Activated naive CD8-positive, alpha-beta T cell treated with anti-CD3 and anti-CD28 coated beads, Interleukin-2, amount 50 U/mL, for 16 hours (primary cell): ENCODE measurements at regions not wholly inside any gene's neighbourhood (a gene's known extent, or its start where the extent isn't known, plus 50 kb on each side); places are given as distances from the start of the nearest gene placed in this dataset.

ENCODE experiments used
- DNase-seq: peaks from one replicate; pipeline ENCODE4 v3.0.0-alpha.2; 2020; ENCODE audit warnings: low read depth, low spot score

- DNase-seq, result no peak
Measured at GRCh38 chr2:129610766-129611165, 368.7 kb upstream of the RAB6C start.

DNA sequence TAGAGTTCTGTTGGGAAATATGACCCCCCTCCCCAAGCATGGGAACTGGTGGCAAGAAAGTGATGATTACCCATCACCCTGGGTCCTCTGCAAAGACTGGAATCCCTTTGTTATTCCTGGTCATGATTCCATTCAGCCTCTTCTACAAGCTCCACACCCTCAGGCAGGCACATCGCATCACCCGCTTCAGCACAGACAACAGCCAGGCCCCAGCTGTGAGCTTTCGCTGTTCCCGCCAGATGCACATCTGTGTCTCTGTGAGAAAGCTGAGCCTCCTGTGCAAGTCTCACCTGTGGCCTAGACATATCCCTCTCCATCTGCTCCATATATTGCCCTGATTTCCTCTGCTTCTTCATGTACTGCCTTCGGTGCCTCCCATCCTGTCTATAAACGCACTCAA, 368.0 kb upstream of the RAB6C start:
- no peak for DNase-seq

DNA sequence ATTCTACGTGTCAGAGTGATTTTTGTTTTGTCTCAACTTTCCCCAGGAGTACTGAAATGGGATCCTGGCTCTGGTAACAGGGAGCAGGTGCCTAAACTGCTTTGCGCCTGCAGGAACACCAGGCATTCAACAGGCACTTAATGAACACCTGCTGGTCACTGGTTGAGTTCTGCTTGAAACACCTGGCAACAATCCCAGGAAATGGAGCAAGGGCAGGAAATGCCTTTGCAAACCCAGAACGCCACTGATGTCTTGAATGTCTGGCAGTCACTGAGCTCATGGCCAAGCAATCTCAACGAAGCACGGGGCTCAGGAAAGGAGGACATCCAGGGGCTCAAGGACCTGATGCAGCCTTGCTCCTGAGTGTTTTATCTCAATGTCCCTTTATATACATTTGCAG, 360.0 kb upstream of the RAB6C start:
- no peak for DNase-seq

- no peak for DNase-seq
Measured at GRCh38 chr2:129620411-129620810, 359.1 kb upstream of the RAB6C start.

- DNase-seq, result no peak
Measured at GRCh38 chr2:129623783-129624182, 355.7 kb upstream of the RAB6C start.

- DNase-seq, result no peak
Measured at GRCh38 chr2:129627437-129627836, 352.0 kb upstream of the RAB6C start.

GRCh38 chr2:129636692-129637091, 342.8 kb upstream of the RAB6C start:
- DNase-seq, result no peak

DNA sequence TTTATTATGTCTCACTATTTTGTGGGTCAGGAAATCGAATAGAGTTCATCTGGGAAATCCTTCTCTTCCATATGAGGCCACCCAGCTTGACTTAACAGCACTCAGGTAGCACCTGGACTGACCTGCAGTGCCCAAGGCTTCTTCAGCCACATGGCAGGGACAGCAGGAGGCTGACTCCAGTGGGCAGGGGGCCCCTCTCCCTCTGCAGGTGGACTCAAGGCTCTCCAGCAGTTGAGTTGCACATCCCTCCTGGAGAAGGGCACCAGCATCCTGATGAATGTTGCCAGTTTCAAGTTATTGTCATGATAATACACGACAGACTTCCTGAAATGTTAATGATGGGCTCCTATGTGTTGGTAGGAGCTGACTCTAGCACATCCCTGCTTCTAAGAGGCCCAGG, 338.1 kb upstream of the RAB6C start:
- DNase-seq, result no peak

GRCh38 chr2:129642526-129643043, 336.9 kb upstream of the RAB6C start:
- no peak for DNase-seq

GRCh38 chr2:129645335-129645734, 334.1 kb upstream of the RAB6C start:
- DNase-seq, result no peak

- DNase-seq, result no peak
Measured at GRCh38 chr2:129646107-129646506, 333.4 kb upstream of the RAB6C start.

DNA sequence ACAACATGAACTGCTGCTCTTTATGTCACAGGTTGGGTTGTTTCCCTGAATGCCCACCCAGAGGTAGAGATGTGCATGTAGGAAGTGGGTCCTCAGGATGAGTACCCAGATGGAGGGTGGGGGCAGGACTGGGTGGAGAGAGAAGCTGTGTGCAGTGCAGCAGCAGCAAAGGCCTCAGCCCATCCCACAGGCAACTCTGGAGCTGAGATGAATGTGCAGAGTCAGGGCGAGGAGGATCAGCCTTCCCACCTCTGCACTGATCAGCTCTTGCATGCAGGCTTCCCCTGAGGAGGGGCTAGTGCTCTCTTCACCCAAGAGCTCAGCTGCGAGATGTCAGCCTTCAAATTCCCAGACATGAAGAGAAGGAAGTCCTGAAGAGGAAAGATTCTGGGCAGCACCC, 326.2 kb upstream of the RAB6C start:
- DNase-seq, result no peak

DNA sequence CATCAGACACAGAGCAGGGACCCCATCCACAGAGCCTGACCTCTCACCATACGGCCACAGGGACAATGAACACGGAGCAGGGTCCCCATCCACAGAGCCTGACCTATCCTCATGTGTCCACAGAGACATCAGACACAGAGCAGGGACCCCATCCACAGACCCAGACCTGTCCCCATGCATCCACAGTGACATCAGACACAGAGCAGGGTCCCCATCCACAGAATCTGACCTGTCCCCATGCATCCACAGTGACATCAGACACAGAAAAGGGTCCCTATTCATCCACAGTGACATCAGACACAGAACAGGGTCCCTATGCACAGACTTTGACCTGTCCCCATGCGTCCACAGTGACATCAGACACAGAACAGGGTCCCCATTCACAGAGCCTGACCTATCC, 325.1 kb upstream of the RAB6C start:
- DNase-seq, result no peak

- no peak for DNase-seq
Measured at GRCh38 chr2:129656081-129656598, 323.3 kb upstream of the RAB6C start.

DNA sequence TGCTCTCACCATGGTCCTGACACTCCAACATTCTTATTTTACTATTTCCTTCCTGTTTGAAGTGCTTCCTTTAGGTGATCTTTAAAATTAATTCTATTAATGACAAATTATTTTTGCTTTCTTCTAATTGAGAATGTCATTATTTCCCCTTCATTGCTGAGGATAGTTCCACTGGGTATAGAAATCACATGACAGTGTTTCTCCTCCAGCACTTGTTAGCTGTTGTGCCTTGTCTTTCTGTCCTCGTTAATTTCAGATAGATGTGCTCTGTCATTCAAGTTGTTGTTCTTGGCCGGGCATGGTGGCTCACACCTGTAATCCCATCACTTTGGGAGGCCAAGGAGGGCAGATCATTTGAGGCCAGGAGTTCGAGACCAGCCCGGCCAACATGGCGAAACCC, 321.0 kb upstream of the RAB6C start:
- DNase-seq, result no peak

GRCh38 chr2:129661935-129662334, 317.5 kb upstream of the RAB6C start:
- DNase-seq, result no peak

- DNase-seq, result no peak
Measured at GRCh38 chr2:129667577-129667976, 311.9 kb upstream of the RAB6C start.

DNA sequence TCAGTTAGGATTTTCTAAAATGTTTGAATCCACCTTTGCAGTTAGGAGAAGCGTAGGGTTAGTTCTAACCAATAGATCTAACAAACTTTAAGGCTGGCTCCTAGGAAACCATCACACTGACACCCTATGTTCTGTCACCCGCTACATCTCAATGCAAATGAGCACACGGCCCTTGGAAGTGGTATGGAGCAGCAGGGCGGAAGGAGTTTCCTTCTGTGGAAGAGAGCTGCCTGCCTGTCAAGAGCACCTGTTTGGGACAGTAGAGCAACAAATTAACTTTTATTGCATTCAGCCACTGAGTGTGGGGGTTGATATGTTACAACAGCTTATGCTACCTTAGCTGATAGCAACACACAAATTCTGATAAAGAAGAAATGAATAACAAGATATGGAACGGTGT, 306.9 kb upstream of the RAB6C start:
- DNase-seq, result no peak

- no peak for DNase-seq
Measured at GRCh38 chr2:129673234-129673633, 306.2 kb upstream of the RAB6C start.

DNA sequence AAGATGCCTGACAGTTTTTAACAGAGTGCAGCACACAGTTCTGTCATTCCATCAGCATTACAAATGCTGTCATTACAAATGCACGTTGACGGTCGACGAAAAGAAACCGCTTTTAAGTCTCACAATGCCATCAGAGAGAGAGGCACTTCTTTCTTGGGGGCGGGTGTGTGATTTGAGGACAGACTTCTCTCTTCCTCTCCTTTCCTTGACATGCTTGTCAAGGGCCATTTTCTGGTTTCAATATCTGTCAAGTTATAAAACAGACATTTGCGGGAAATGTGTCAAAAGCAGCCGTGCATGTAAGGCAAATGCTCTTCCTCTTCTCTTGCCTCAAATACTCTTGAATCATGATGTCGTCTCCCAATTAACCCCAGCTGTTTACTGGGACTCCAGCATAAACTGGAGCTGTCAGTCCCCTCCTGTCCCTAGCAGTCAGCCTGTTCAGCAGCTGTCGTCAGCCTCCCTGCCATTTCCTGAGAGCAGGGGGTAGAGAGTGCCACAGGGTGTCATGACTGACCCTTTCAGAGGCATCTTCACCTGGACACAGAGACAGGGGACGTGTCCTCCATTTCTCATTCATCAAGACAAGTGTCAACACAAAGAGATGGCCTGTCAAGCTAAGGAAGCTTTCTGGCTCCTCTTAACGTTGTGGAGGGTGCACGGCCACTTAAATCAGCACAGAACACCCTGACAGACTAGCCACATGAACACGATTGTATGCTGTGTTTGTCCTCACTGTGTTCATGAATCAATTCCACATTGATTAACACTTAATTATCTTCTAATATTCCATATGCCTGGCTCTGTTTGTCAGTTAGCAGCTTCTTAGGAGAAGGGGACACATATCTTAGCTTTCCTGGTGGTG, 305.4 kb upstream of the RAB6C start:
- DNase-seq, result no peak

DNA sequence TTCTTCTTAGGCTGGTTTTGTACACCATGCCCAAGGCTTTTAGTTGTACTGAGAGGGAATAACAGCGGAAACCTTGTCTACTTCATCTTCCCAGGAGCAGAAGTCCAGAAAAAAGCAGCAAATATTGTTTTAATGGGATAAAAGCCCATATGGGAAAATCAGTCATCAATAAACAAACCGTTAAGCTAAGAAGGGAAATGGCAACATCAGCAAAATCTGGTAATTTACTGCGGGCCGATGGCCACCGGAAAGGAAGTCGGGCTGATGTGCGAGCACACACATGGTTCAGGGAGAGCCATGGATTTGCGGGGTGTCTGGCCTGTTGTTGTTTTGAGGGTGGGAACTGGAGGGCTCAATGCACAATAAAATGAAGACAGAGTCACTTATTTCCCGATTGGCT, 300.7 kb upstream of the RAB6C start:
- DNase-seq, result no peak

DNA sequence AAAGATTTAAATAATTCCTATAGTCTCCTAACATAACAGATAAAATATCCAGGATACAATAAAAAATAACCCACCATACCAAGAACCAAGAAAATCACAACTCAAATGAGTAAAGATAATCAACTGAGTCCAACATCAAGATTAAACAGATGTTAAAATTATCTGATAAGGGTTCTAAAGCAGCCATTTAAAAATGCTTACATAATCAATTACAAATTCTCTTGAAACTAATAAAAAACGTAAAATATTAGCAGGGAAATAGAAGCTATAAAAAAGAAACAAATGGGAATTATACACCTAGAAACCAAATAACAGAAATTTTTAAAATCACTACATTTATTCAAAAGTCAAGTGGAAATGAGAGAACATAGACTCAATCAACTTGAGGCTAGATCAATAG, 297.7 kb upstream of the RAB6C start:
- DNase-seq, result no peak
